GM23338 (cell line): ENCODE measurements at regions not wholly inside any gene's neighbourhood (a gene's known extent, or its start where the extent isn't known, plus 50 kb on each side); places are given as distances from the start of the nearest gene placed in this dataset.

Experiments
- ATAC-seq: fragments of 200-7000 bp; cut with Tn5 transposase; 3 replicates; pipeline ENCODE4 v1.9.1; 2020
- DNase-seq: peaks from one replicate; pipeline ENCODE4 v3.0.0-alpha.2; 2015; ENCODE audit warnings: low spot score
- H2AFZ ChIP-seq: fragments of 200-600 bp; sonication (generic); 2 replicates; pipeline ENCODE4 v1.8.0; 2016; ENCODE audit warnings: antibody characterized with exemption, mild to moderate bottlenecking, moderate library complexity
- H3F3A ChIP-seq: fragments of 200-600 bp; sonication (generic); replicated peaks from 2 replicates; pipeline ENCODE4 v1.8.0; 2017; ENCODE audit warnings: antibody characterized with exemption, mixed run types, low read depth
- H3K27ac ChIP-seq: fragments of 200-600 bp; sonication (generic); 2 replicates; pipeline ENCODE4 v1.6.1; 2016; ENCODE audit warnings: low read depth
- H3K27me3 ChIP-seq: fragments of 200-600 bp; sonication (generic); 2 replicates; pipeline ENCODE4 v1.8.0; 2016; ENCODE audit warnings: mild to moderate bottlenecking, mixed run types, moderate library complexity; ENCODE audit not compliant: insufficient read depth
- H3K36me3 ChIP-seq: fragments of 200-600 bp; sonication (generic); 2 replicates; pipeline ENCODE4 v1.8.0; 2016; ENCODE audit warnings: mild to moderate bottlenecking; ENCODE audit not compliant: insufficient read depth
- H3K4me1 ChIP-seq: fragments of 200-600 bp; sonication (generic); 2 replicates; pipeline ENCODE4 v1.8.0; 2016; ENCODE audit warnings: mild to moderate bottlenecking, moderate library complexity; ENCODE audit not compliant: insufficient read depth
- H3K4me2 ChIP-seq: fragments of 200-600 bp; sonication (generic); 2 replicates; pipeline ENCODE4 v1.7.1; 2017; ENCODE audit warnings: mixed run types
- H3K4me3 ChIP-seq: fragments of 200-600 bp; sonication (generic); 2 replicates; pipeline ENCODE4 v1.6.1; 2016; ENCODE audit warnings: mixed run types
- H3K79me2 ChIP-seq: fragments of 200-600 bp; sonication (generic); replicated peaks from 2 replicates; pipeline ENCODE4 v1.8.0; 2017; ENCODE audit warnings: mild to moderate bottlenecking; ENCODE audit not compliant: insufficient read depth
- H3K9me2 ChIP-seq: fragments of 200-600 bp; sonication (generic); 2 replicates; pipeline ENCODE4 v1.8.0; 2017; ENCODE audit not compliant: insufficient read depth
- H4K20me1 ChIP-seq: fragments of 200-600 bp; sonication (generic); replicated peaks from 2 replicates; pipeline ENCODE4 v1.8.0; 2017; ENCODE audit warnings: mild to moderate bottlenecking; ENCODE audit not compliant: insufficient read depth
- H3K27ac Mint-ChIP-seq: 2 replicates; pipeline ENCODE4 v1.8.0; 2020; ENCODE audit warnings: inconsistent platforms, mild to moderate bottlenecking, moderate library complexity, mixed read lengths
- H3K27me3 Mint-ChIP-seq: 3 replicates; pipeline ENCODE4 v1.8.0; 2022; ENCODE audit warnings: low read depth, mild to moderate bottlenecking, moderate library complexity, mixed read lengths, inconsistent platforms; ENCODE audit not compliant: insufficient read depth, poor library complexity
- H3K36me3 Mint-ChIP-seq: 3 replicates; pipeline ENCODE4 v1.8.0; 2021; ENCODE audit warnings: low read depth, mild to moderate bottlenecking, inconsistent platforms, moderate library complexity, mixed read lengths
- H3K4me1 Mint-ChIP-seq: 3 replicates; pipeline ENCODE4 v1.8.0; 2020; ENCODE audit warnings: mild to moderate bottlenecking, inconsistent platforms, mixed read lengths
- H3K4me3 Mint-ChIP-seq: 3 replicates; pipeline ENCODE4 v1.8.0; 2021; ENCODE audit warnings: moderate library complexity, mild to moderate bottlenecking, inconsistent platforms, mixed read lengths
- H3K9me3 Mint-ChIP-seq: 3 replicates; pipeline ENCODE4 v1.8.0; 2020; ENCODE audit warnings: moderate library complexity, mild to moderate bottlenecking, inconsistent platforms, mixed read lengths
- CREB1 ChIP-seq: fragments of 250-450 bp; sonication (Bioruptor Pico); IDR thresholded peaks from 2 replicates; pipeline ENCODE4 v1.5.0; 2020; ENCODE audit warnings: low read depth, mild to moderate bottlenecking, moderate library complexity
- EZH2 ChIP-seq: fragments of 200-600 bp; sonication (generic); IDR thresholded peaks from one replicate; pipeline ENCODE4 v1.8.0; 2017; ENCODE audit warnings: antibody characterized with exemption, mild to moderate bottlenecking, low read depth; ENCODE audit not compliant: unreplicated experiment
- EZH2phosphoT487 ChIP-seq: fragments of 200-600 bp; sonication (generic); IDR thresholded peaks from one replicate; pipeline ENCODE4 v1.8.1; 2018; ENCODE audit warnings: antibody characterized with exemption; ENCODE audit not compliant: unreplicated experiment
- JUNB ChIP-seq: IDR thresholded peaks from one replicate; pipeline ENCODE4 v1.6.1; 2016; ENCODE audit warnings: antibody characterized with exemption; ENCODE audit not compliant: unreplicated experiment
- NANOG ChIP-seq: IDR thresholded peaks from 2 replicates; pipeline ENCODE4 v1.6.1; 2016; ENCODE audit warnings: antibody characterized with exemption, borderline replicate concordance
- ZNF114 ChIP-seq: fragments of 250-450 bp; sonication (Bioruptor Pico); IDR thresholded peaks from 2 replicates; pipeline ENCODE4 v1.5.0; 2020; ENCODE audit warnings: mild to moderate bottlenecking, moderate library complexity
- ZNF331 ChIP-seq: fragments of 250-450 bp; sonication (Bioruptor Pico); IDR thresholded peaks from 2 replicates; pipeline ENCODE4 v1.5.0; 2020; ENCODE audit warnings: low read depth, mild to moderate bottlenecking, moderate library complexity
- TF ChIP-seq, protein P1 (sequence below): IDR thresholded peaks from 2 replicates; pipeline ENCODE4 v1.6.1; 2016; ENCODE audit warnings: antibody characterized with exemption
- TF ChIP-seq, protein P2 (sequence below): IDR thresholded peaks from one replicate; pipeline ENCODE4 v1.6.1; 2018; ENCODE audit warnings: antibody characterized with exemption; ENCODE audit not compliant: unreplicated experiment
- TF ChIP-seq, protein P3 (sequence below), 2 experiments: fragments of 200-600 bp in 1 of 2; sonication (generic) in 1 of 2; conservative IDR thresholded peaks; 2 replicates each; pipeline versions ENCODE4 v1.5.1 to v1.6.1; 2016 to 2017; ENCODE audit warnings: antibody characterized with exemption in 2 of 2, low read depth in 2 of 2, mild to moderate bottlenecking in 2 of 2, moderate library complexity in 1 of 2
- TF ChIP-seq, protein P4 (sequence below): fragments of 250-450 bp; sonication (Bioruptor Pico); IDR thresholded peaks from 2 replicates; pipeline ENCODE4 v1.5.0; 2020; ENCODE audit warnings: mild to moderate bottlenecking, moderate library complexity

DNA sequence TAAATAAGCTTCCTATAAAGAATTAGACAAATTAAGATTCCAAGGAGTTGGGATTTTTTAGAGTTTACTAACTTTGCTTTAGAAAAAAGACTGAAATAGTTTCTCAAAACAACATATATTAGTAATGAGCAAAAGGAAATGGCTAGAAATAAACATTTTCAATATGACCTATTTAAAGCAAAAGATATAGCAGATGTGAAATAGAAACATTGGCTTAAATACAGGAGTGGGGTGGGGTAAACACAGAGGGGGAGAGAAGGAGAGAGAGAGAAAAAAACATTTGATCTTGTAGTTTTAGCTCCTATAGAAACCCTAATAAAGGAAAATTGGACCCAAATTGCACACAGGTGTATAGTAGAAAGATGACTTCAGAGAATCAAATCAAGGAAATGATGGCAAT lies 794.5 kb downstream of the MED13L start (continued):
- TF ChIP-seq, protein P1, sequence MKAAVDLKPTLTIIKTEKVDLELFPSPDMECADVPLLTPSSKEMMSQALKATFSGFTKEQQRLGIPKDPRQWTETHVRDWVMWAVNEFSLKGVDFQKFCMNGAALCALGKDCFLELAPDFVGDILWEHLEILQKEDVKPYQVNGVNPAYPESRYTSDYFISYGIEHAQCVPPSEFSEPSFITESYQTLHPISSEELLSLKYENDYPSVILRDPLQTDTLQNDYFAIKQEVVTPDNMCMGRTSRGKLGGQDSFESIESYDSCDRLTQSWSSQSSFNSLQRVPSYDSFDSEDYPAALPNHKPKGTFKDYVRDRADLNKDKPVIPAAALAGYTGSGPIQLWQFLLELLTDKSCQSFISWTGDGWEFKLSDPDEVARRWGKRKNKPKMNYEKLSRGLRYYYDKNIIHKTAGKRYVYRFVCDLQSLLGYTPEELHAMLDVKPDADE, result no peak
- TF ChIP-seq, protein P2, sequence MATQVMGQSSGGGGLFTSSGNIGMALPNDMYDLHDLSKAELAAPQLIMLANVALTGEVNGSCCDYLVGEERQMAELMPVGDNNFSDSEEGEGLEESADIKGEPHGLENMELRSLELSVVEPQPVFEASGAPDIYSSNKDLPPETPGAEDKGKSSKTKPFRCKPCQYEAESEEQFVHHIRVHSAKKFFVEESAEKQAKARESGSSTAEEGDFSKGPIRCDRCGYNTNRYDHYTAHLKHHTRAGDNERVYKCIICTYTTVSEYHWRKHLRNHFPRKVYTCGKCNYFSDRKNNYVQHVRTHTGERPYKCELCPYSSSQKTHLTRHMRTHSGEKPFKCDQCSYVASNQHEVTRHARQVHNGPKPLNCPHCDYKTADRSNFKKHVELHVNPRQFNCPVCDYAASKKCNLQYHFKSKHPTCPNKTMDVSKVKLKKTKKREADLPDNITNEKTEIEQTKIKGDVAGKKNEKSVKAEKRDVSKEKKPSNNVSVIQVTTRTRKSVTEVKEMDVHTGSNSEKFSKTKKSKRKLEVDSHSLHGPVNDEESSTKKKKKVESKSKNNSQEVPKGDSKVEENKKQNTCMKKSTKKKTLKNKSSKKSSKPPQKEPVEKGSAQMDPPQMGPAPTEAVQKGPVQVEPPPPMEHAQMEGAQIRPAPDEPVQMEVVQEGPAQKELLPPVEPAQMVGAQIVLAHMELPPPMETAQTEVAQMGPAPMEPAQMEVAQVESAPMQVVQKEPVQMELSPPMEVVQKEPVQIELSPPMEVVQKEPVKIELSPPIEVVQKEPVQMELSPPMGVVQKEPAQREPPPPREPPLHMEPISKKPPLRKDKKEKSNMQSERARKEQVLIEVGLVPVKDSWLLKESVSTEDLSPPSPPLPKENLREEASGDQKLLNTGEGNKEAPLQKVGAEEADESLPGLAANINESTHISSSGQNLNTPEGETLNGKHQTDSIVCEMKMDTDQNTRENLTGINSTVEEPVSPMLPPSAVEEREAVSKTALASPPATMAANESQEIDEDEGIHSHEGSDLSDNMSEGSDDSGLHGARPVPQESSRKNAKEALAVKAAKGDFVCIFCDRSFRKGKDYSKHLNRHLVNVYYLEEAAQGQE, result no peak
- no peak for TF ChIP-seq CREB1 (CRISPR knock-in tag)
- TF ChIP-seq, protein P3, sequence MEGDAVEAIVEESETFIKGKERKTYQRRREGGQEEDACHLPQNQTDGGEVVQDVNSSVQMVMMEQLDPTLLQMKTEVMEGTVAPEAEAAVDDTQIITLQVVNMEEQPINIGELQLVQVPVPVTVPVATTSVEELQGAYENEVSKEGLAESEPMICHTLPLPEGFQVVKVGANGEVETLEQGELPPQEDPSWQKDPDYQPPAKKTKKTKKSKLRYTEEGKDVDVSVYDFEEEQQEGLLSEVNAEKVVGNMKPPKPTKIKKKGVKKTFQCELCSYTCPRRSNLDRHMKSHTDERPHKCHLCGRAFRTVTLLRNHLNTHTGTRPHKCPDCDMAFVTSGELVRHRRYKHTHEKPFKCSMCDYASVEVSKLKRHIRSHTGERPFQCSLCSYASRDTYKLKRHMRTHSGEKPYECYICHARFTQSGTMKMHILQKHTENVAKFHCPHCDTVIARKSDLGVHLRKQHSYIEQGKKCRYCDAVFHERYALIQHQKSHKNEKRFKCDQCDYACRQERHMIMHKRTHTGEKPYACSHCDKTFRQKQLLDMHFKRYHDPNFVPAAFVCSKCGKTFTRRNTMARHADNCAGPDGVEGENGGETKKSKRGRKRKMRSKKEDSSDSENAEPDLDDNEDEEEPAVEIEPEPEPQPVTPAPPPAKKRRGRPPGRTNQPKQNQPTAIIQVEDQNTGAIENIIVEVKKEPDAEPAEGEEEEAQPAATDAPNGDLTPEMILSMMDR (conservative IDR thresholded peaks at IDR 0.05; ENCODE audit: low read depth in 2 of 2), result no peak

DNA sequence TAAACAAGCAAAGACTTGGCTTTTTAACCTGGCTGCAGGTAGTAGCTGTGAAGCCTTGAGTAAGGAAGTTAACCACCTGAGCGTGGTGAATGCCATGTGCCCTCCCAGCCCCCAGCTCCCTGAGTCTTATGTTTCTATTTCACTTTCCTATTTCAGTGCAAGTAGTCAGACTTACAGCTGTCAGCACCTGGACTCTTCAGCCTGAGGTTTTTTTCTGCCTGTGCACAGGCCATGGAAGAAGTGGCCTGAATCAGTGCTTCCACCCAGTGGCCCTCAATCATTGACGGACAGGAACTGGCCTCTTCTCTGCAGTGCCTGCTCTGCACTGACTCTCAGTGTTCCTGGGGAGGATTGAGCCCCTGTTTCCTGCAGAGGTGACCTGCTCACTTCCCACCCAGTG lies 796.4 kb downstream of the MED13L start:
- Histone ChIP-seq H3K9me2 (no peaks in the 10 kb centered on the region), H3K27ac (no peak overlapping the region)
- H3K27ac Mint-ChIP-seq, result no peak overlapping the region
- TF ChIP-seq NANOG (no peak), EZH2 (no peak), ZNF331 (CRISPR knock-in tag) (no peak), EZH2phosphoT487 (no peak), JUNB (no peak), ZNF114 (CRISPR knock-in tag) (no peak)
- TF ChIP-seq, protein P4, sequence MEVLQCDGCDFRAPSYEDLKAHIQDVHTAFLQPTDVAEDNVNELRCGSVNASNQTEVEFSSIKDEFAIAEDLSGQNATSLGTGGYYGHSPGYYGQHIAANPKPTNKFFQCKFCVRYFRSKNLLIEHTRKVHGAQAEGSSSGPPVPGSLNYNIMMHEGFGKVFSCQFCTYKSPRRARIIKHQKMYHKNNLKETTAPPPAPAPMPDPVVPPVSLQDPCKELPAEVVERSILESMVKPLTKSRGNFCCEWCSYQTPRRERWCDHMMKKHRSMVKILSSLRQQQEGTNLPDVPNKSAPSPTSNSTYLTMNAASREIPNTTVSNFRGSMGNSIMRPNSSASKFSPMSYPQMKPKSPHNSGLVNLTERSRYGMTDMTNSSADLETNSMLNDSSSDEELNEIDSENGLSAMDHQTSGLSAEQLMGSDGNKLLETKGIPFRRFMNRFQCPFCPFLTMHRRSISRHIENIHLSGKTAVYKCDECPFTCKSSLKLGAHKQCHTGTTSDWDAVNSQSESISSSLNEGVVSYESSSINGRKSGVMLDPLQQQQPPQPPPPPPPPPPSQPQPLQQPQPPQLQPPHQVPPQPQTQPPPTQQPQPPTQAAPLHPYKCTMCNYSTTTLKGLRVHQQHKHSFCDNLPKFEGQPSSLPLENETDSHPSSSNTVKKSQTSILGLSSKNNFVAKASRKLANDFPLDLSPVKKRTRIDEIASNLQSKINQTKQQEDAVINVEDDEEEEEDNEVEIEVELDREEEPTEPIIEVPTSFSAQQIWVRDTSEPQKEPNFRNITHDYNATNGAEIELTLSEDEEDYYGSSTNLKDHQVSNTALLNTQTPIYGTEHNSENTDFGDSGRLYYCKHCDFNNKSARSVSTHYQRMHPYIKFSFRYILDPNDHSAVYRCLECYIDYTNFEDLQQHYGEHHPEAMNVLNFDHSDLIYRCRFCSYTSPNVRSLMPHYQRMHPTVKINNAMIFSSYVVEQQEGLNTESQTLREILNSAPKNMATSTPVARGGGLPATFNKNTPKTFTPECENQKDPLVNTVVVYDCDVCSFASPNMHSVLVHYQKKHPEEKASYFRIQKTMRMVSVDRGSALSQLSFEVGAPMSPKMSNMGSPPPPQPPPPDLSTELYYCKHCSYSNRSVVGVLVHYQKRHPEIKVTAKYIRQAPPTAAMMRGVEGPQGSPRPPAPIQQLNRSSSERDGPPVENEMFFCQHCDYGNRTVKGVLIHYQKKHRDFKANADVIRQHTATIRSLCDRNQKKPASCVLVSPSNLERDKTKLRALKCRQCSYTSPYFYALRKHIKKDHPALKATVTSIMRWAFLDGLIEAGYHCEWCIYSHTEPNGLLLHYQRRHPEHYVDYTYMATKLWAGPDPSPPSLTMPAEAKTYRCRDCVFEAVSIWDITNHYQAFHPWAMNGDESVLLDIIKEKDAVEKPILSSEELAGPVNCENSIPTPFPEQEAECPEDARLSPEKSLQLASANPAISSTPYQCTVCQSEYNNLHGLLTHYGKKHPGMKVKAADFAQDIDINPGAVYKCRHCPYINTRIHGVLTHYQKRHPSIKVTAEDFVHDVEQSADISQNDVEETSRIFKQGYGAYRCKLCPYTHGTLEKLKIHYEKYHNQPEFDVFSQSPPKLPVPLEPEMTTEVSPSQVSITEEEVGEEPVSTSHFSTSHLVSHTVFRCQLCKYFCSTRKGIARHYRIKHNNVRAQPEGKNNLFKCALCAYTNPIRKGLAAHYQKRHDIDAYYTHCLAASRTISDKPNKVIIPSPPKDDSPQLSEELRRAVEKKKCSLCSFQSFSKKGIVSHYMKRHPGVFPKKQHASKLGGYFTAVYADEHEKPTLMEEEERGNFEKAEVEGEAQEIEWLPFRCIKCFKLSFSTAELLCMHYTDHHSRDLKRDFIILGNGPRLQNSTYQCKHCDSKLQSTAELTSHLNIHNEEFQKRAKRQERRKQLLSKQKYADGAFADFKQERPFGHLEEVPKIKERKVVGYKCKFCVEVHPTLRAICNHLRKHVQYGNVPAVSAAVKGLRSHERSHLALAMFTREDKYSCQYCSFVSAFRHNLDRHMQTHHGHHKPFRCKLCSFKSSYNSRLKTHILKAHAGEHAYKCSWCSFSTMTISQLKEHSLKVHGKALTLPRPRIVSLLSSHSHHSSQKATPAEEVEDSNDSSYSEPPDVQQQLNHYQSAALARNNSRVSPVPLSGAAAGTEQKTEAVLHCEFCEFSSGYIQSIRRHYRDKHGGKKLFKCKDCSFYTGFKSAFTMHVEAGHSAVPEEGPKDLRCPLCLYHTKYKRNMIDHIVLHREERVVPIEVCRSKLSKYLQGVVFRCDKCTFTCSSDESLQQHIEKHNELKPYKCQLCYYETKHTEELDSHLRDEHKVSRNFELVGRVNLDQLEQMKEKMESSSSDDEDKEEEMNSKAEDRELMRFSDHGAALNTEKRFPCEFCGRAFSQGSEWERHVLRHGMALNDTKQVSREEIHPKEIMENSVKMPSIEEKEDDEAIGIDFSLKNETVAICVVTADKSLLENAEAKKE (CRISPR knock-in tag), result no peak
- TF ChIP-seq, protein P3 (conservative IDR thresholded peaks at IDR 0.05; ENCODE audit: low read depth in 2 of 2), result no peak

More for the DNA sequence above, 796.4 kb downstream of the MED13L start:
- no peaks in the 10 kb centered on the region for H3K36me3 Mint-ChIP-seq
- no peaks in the 10 kb centered on the region for H3K27me3 ChIP-seq
- no peaks in the 10 kb centered on the region for H3K4me1 Mint-ChIP-seq
- H3K9me3 Mint-ChIP-seq, result peaks cover 10% of the 10 kb centered on the region
- H2AFZ ChIP-seq, result no peak overlapping the region
- H3K4me1 ChIP-seq, result no peaks in the 10 kb centered on the region
- H3F3A ChIP-seq, result no peaks in the 10 kb centered on the region
- H3K4me2 ChIP-seq, result no peak overlapping the region
- ATAC-seq (no peak), DNase-seq (no peak)
- peaks cover 5% of the 10 kb centered on the region; the same call in 1 of the 2 replicates for H3K36me3 ChIP-seq
- no peak overlapping the region for H3K4me3 Mint-ChIP-seq
- peaks cover 3% of the 10 kb centered on the region for H3K27me3 Mint-ChIP-seq
- H4K20me1 ChIP-seq, result no peaks in the 10 kb centered on the region
- H3K4me3 ChIP-seq, result no peak overlapping the region
- no peaks in the 10 kb centered on the region for H3K79me2 ChIP-seq
